ENCODE measurements at regions not wholly inside any gene's neighbourhood (a gene's known extent, or its start where the extent isn't known, plus 50 kb on each side); places are given as distances from the start of the nearest gene placed in this dataset.

- no peaks in the 10 kb centered on the region for H3K36me3 ChIP-seq
- no peaks in the 10 kb centered on the region for H3K9me3 ChIP-seq
- H3K27ac ChIP-seq = no peak overlapping the region
- H3K27me3 ChIP-seq = no peaks in the 10 kb centered on the region
- intact Hi-C loops (cut with DNase I; ENCODE audit: low total_unique reads) = no loop called here
- in situ Hi-C loops (cut with MboI; ENCODE audit: low sequenced_read_pairs in 4 of 4) = no loop called here
- no peak overlapping the region for H3K4me3 ChIP-seq
- H3K4me1 ChIP-seq = peaks cover 0 to 2% of the 10 kb centered on the region in 2 donors
- TF ChIP-seq POLR2A (IDR thresholded peaks at IDR 0.05) (no peak), CTCF (IDR thresholded peaks at IDR 0.05 in 4 of 5, conservative IDR thresholded peaks at IDR 0.05 in 1 of 5) (no peak)
- ATAC-seq = no peak
- no peak for DNase-seq
These were observed 98.3 kb upstream of the CBLB start for GRCh38 chr3:105967117-105967516.

GRCh38 chr3:105970283-105970682 lies 101.5 kb upstream of the CBLB start:
- TF ChIP-seq CTCF (IDR thresholded peaks at IDR 0.05 in 4 of 5, conservative IDR thresholded peaks at IDR 0.05 in 1 of 5) (no peak), POLR2A (IDR thresholded peaks at IDR 0.05) (no peak)
- intact Hi-C loops (cut with DNase I; ENCODE audit: low total_unique reads) = no loop called here
- peaks cover 0 to 2% of the 10 kb centered on the region in 2 donors for H3K4me1 ChIP-seq
- no peak overlapping the region for H3K27ac ChIP-seq
- no peaks in the 10 kb centered on the region for H3K9me3 ChIP-seq
- H3K27me3 ChIP-seq = no peaks in the 10 kb centered on the region
- no peaks in the 10 kb centered on the region for H3K36me3 ChIP-seq
- DNase-seq = peak in 1 of 2 donors; percentile 14
- in situ Hi-C loops (cut with MboI; ENCODE audit: low sequenced_read_pairs in 4 of 4) = no loop called here
- ATAC-seq = no peak
- no peak overlapping the region for H3K4me3 ChIP-seq

GRCh38 chr3:105972069-105972468 lies 103.3 kb upstream of the CBLB start:
- DNase-seq (no peak), ATAC-seq (no peak)
- Histone ChIP-seq H3K27ac (no peak overlapping the region), H3K4me1 (no peaks in the 10 kb centered on the region), H3K36me3 (no peaks in the 10 kb centered on the region), H3K27me3 (no peaks in the 10 kb centered on the region), H3K4me3 (no peak overlapping the region), H3K9me3 (no peaks in the 10 kb centered on the region)
- in situ Hi-C loops (cut with MboI; ENCODE audit: low sequenced_read_pairs in 4 of 4) = no loop called here
- no peak for TF ChIP-seq CTCF (IDR thresholded peaks at IDR 0.05 in 4 of 5, conservative IDR thresholded peaks at IDR 0.05 in 1 of 5)
- no peak for TF ChIP-seq POLR2A (IDR thresholded peaks at IDR 0.05)
- intact Hi-C loops (cut with DNase I; ENCODE audit: low total_unique reads) = no loop called here

- TF ChIP-seq CTCF (IDR thresholded peaks at IDR 0.05 in 4 of 5, conservative IDR thresholded peaks at IDR 0.05 in 1 of 5) = no peak
- TF ChIP-seq POLR2A (IDR thresholded peaks at IDR 0.05) = no peak
- intact Hi-C loops (cut with DNase I; ENCODE audit: low total_unique reads) = no loop called here
- Histone ChIP-seq H3K9me3 (no peaks in the 10 kb centered on the region), H3K27me3 (no peaks in the 10 kb centered on the region), H3K4me3 (no peak overlapping the region), H3K27ac (no peak overlapping the region), H3K4me1 (no peaks in the 10 kb centered on the region), H3K36me3 (no peaks in the 10 kb centered on the region)
- no peak for DNase-seq
- no peak for ATAC-seq
- in situ Hi-C loops (cut with MboI; ENCODE audit: low sequenced_read_pairs in 4 of 4) = no loop called here
These were observed 105.6 kb upstream of the CBLB start for GRCh38 chr3:105974381-105974780.

GRCh38 chr3:105976196-105976595 lies 107.4 kb upstream of the CBLB start:
- no peaks in the 10 kb centered on the region for H3K4me1 ChIP-seq
- intact Hi-C loops (cut with DNase I; ENCODE audit: low total_unique reads) = no loop called here
- ATAC-seq = no peak
- H3K27ac ChIP-seq = no peak overlapping the region
- TF ChIP-seq CTCF (IDR thresholded peaks at IDR 0.05 in 4 of 5, conservative IDR thresholded peaks at IDR 0.05 in 1 of 5) (no peak), POLR2A (IDR thresholded peaks at IDR 0.05) (no peak)
- no peaks in the 10 kb centered on the region for H3K27me3 ChIP-seq
- no peak for DNase-seq
- H3K9me3 ChIP-seq = no peaks in the 10 kb centered on the region
- in situ Hi-C loops (cut with MboI; ENCODE audit: low sequenced_read_pairs in 4 of 4) = no loop called here
- no peak overlapping the region for H3K4me3 ChIP-seq
- no peaks in the 10 kb centered on the region for H3K36me3 ChIP-seq
